ENCODE measurements at regions not wholly inside any gene's neighbourhood (a gene's known extent, or its start where the extent isn't known, plus 50 kb on each side); places are given as distances from the start of the nearest gene placed in this dataset.

GRCh38 chr9:73031350-73031749, 78.5 kb upstream of the ALDH1A1 start:
- TF ChIP-seq CTCF (IDR thresholded peaks at IDR 0.05) (no peak), ZNF121 (CRISPR knock-in tag; IDR thresholded peaks at IDR 0.05) (no peak), MAX (CRISPR knock-in tag; IDR thresholded peaks at IDR 0.05) (no peak), TP53 (CRISPR knock-in tag; IDR thresholded peaks at IDR 0.05) (no peak), ZNF232 (CRISPR knock-in tag; IDR thresholded peaks at IDR 0.05) (no peak), TEAD1 (CRISPR knock-in tag; IDR thresholded peaks at IDR 0.05) (no peak), USF2 (CRISPR knock-in tag; IDR thresholded peaks at IDR 0.05) (no peak), FOXJ3 (CRISPR knock-in tag; IDR thresholded peaks at IDR 0.05; ENCODE audit: borderline replicate concordance) (no peak), CREB1 (CRISPR knock-in tag; IDR thresholded peaks at IDR 0.05) (no peak), ATF3 (CRISPR knock-in tag; conservative IDR thresholded peaks at IDR 0.05) (no peak)
- TF ChIP-seq, protein P1, sequence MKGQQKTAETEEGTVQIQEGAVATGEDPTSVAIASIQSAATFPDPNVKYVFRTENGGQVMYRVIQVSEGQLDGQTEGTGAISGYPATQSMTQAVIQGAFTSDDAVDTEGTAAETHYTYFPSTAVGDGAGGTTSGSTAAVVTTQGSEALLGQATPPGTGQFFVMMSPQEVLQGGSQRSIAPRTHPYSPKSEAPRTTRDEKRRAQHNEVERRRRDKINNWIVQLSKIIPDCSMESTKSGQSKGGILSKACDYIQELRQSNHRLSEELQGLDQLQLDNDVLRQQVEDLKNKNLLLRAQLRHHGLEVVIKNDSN (CRISPR knock-in tag; IDR thresholded peaks at IDR 0.05), result no peak
- TF ChIP-seq, protein P2, sequence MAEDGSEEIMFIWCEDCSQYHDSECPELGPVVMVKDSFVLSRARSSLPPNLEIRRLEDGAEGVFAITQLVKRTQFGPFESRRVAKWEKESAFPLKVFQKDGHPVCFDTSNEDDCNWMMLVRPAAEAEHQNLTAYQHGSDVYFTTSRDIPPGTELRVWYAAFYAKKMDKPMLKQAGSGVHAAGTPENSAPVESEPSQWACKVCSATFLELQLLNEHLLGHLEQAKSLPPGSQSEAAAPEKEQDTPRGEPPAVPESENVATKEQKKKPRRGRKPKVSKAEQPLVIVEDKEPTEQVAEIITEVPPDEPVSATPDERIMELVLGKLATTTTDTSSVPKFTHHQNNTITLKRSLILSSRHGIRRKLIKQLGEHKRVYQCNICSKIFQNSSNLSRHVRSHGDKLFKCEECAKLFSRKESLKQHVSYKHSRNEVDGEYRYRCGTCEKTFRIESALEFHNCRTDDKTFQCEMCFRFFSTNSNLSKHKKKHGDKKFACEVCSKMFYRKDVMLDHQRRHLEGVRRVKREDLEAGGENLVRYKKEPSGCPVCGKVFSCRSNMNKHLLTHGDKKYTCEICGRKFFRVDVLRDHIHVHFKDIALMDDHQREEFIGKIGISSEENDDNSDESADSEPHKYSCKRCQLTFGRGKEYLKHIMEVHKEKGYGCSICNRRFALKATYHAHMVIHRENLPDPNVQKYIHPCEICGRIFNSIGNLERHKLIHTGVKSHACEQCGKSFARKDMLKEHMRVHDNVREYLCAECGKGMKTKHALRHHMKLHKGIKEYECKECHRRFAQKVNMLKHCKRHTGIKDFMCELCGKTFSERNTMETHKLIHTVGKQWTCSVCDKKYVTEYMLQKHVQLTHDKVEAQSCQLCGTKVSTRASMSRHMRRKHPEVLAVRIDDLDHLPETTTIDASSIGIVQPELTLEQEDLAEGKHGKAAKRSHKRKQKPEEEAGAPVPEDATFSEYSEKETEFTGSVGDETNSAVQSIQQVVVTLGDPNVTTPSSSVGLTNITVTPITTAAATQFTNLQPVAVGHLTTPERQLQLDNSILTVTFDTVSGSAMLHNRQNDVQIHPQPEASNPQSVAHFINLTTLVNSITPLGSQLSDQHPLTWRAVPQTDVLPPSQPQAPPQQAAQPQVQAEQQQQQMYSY (CRISPR knock-in tag; IDR thresholded peaks at IDR 0.05), result no peak

Measured in WTC11 (cell line).